ENCODE measurements at regions not wholly inside any gene's neighbourhood (a gene's known extent, or its start where the extent isn't known, plus 50 kb on each side); places are given as distances from the start of the nearest gene placed in this dataset.
"Not testable (repeated sequence)": the region's sequence is repeated elsewhere in the genome, so short reads cannot be mapped to it uniquely, and the experiment has no call there.

- DNase-seq, result no peak
Observed at GRCh38 chr1:81517987-81518386, 282.7 kb upstream of the ADGRL2 start.

GRCh38 chr1:81513796-81514354 lies 286.9 kb upstream of the ADGRL2 start:
- no peak for DNase-seq

GRCh38 chr1:81512252-81513003 lies 288.3 kb upstream of the ADGRL2 start:
- DNase-seq, result no peak

- no peak for DNase-seq
Observed at GRCh38 chr1:81511281-81511680, 289.5 kb upstream of the ADGRL2 start.

- DNase-seq, result no peak
Observed at GRCh38 chr1:81510701-81511100, 290.0 kb upstream of the ADGRL2 start.

- no peak for DNase-seq
Observed at GRCh38 chr1:81509594-81509993, 291.1 kb upstream of the ADGRL2 start.

GRCh38 chr1:81506699-81507098 lies 294.0 kb upstream of the ADGRL2 start:
- DNase-seq, result no peak

- no peak for DNase-seq
Observed at GRCh38 chr1:81505831-81506230, 294.9 kb upstream of the ADGRL2 start.

- DNase-seq, result not testable (repeated sequence)
Observed at GRCh38 chr1:81504820-81505219, 295.9 kb upstream of the ADGRL2 start.

GRCh38 chr1:81502705-81503104 lies 298.0 kb upstream of the ADGRL2 start:
- not testable (repeated sequence) for DNase-seq

- not testable (repeated sequence) for DNase-seq
Observed at GRCh38 chr1:81501485-81501884, 299.2 kb upstream of the ADGRL2 start.

GRCh38 chr1:81499487-81499886 lies 301.2 kb upstream of the ADGRL2 start:
- no peak for DNase-seq

- no peak for DNase-seq
Observed at GRCh38 chr1:81498471-81499462, 302.0 kb upstream of the ADGRL2 start.

- DNase-seq, result no peak
Observed at GRCh38 chr1:81496349-81496748, 304.4 kb upstream of the ADGRL2 start.

GRCh38 chr1:81493102-81493869 lies 307.4 kb upstream of the ADGRL2 start:
- no peak for DNase-seq

- DNase-seq, result no peak
Observed at GRCh38 chr1:81492628-81493027, 308.1 kb upstream of the ADGRL2 start.

GRCh38 chr1:81490614-81491013 lies 310.1 kb upstream of the ADGRL2 start:
- DNase-seq, result no peak

- DNase-seq, result no peak
Observed at GRCh38 chr1:81489372-81489934, 311.3 kb upstream of the ADGRL2 start.

GRCh38 chr1:81484284-81484683 lies 316.4 kb upstream of the ADGRL2 start:
- no peak for DNase-seq

- DNase-seq, result no peak
Observed at GRCh38 chr1:81478219-81478618, 322.5 kb upstream of the ADGRL2 start.

GRCh38 chr1:81477710-81478109 lies 323.0 kb upstream of the ADGRL2 start:
- no peak for DNase-seq

GRCh38 chr1:81472387-81472786 lies 328.3 kb upstream of the ADGRL2 start:
- DNase-seq, result no peak
